Naive thymus-derived CD4-positive, alpha-beta T cell (primary cell): ENCODE measurements at regions not wholly inside any gene's neighbourhood (a gene's known extent, or its start where the extent isn't known, plus 50 kb on each side); places are given as distances from the start of the nearest gene placed in this dataset.

ENCODE experiments used
- ATAC-seq: fragments of 150-1000 bp; cut with Tn5 transposase; 2 replicates; pipeline ENCODE4 v1.10.0; 2021; ENCODE audit warnings: mild to moderate bottlenecking, moderate library complexity
- CTCF ChIA-PET: fragments of 350-600 bp; sonication (Branson Sonifier 250); formaldehyde crosslinking; loops from one replicate; lab custom pipeline; 2021; ENCODE audit warnings: antibody characterized with exemption; lab: Charles Lee
- POLR2A ChIA-PET: fragments of 350-600 bp; sonication (Branson Sonifier 250); formaldehyde crosslinking; loops from one replicate; lab custom pipeline; 2021; ENCODE audit warnings: antibody characterized with exemption, inconsistent platforms; lab: Charles Lee
- DNase-seq, 9 donors: peaks; one replicate each; pipeline versions ENCODE4 v3.0.0 to v3.0.0-alpha.2; 2020 to 2022; ENCODE audit warnings: mixed read lengths in 1 of 9
- H3K27ac ChIP-seq: one replicate; pipeline ENCODE4 v1.7.0; 2013; ENCODE audit warnings: mild to moderate bottlenecking, low read depth, low read length, moderate library complexity
- H3K27me3 ChIP-seq, 2 donors: one replicate each; pipeline ENCODE4 v1.7.0; 2013; ENCODE audit warnings: low read length in 2 of 2, mild to moderate bottlenecking in 2 of 2, moderate library complexity in 2 of 2; ENCODE audit not compliant: control insufficient read depth in 2 of 2, insufficient read depth in 2 of 2
- H3K36me3 ChIP-seq, 3 experiments: 1 replicate in 2 of 3; 2 replicates in 1 of 3; pipeline ENCODE4 v1.7.0; 2013; ENCODE audit warnings: low read length in 3 of 3, mild to moderate bottlenecking in 3 of 3, moderate library complexity in 1 of 3; ENCODE audit not compliant: insufficient read depth in 3 of 3, control insufficient read depth in 2 of 3
- H3K4me1 ChIP-seq, 2 donors: one replicate each; pipeline ENCODE4 v1.7.0; 2013; ENCODE audit warnings: low read length in 2 of 2, mild to moderate bottlenecking in 2 of 2, moderate library complexity in 1 of 2; ENCODE audit not compliant: control insufficient read depth in 2 of 2, insufficient read depth in 2 of 2
- H3K4me3 ChIP-seq: 2 replicates; pipeline ENCODE4 v1.7.0; 2013; ENCODE audit warnings: mild to moderate bottlenecking, low read length
- H3K9me3 ChIP-seq, 3 experiments: 1 replicate in 2 of 3; 2 replicates in 1 of 3; pipeline ENCODE4 v1.7.0; 2013; ENCODE audit warnings: low read length in 3 of 3; ENCODE audit not compliant: control insufficient read depth in 2 of 3
- H3K27ac Mint-ChIP-seq, 9 donors: one replicate each; pipeline ENCODE4 v1.8.0; 2020 to 2022; ENCODE audit warnings: mixed read lengths in 9 of 9, mild to moderate bottlenecking in 8 of 9, moderate library complexity in 5 of 9, inconsistent platforms in 2 of 9
- H3K27me3 Mint-ChIP-seq, 5 donors: one replicate each; pipeline ENCODE4 v1.8.0; 2021 to 2022; ENCODE audit warnings: mixed read lengths in 5 of 5, mild to moderate bottlenecking in 1 of 5
- H3K36me3 Mint-ChIP-seq, 5 donors: one replicate each; pipeline ENCODE4 v1.8.0; 2020 to 2022; ENCODE audit warnings: mixed read lengths in 5 of 5, mild to moderate bottlenecking in 3 of 5, inconsistent platforms in 1 of 5
- H3K4me1 Mint-ChIP-seq, 7 donors: one replicate each; pipeline ENCODE4 v1.8.0; 2020 to 2022; ENCODE audit warnings: mixed read lengths in 7 of 7, mild to moderate bottlenecking in 3 of 7, inconsistent platforms in 1 of 7
- H3K4me3 Mint-ChIP-seq, 10 donors: one replicate each; pipeline ENCODE4 v1.8.0; 2020 to 2022; ENCODE audit warnings: mild to moderate bottlenecking in 10 of 10, mixed read lengths in 10 of 10, moderate library complexity in 6 of 10, inconsistent platforms in 2 of 10
- H3K9me3 Mint-ChIP-seq, 11 donors: one replicate each; pipeline ENCODE4 v1.8.0; 2020 to 2022; ENCODE audit warnings: mixed read lengths in 11 of 11, mild to moderate bottlenecking in 4 of 11, inconsistent platforms in 1 of 11, moderate library complexity in 1 of 11
- intact Hi-C, 2 donors: fragments of 100-400 bp; cut with micrococcal nuclease; formaldehyde crosslinking; loops; one replicate each; pipeline ENCODE4 v1.15.1; 2023

GRCh38 chr20:4509825-4510522, 176.3 kb upstream of the PRNP start:
- peaks cover 27 to 52% (median 34%) of the 10 kb centered on the region in 5 donors for H3K27me3 Mint-ChIP-seq
- Histone ChIP-seq H3K27ac (no peak overlapping the region), H3K36me3 (no peaks in the 10 kb centered on the region), H3K4me3 (no peak overlapping the region), H3K9me3 (no peaks in the 10 kb centered on the region), H3K27me3 (no peaks in the 10 kb centered on the region), H3K4me1 (no peaks in the 10 kb centered on the region)
- no peaks in the 10 kb centered on the region for H3K4me1 Mint-ChIP-seq
- H3K27ac Mint-ChIP-seq = no peak overlapping the region
- peaks cover 0 to 4% (median 0%) of the 10 kb centered on the region in 5 donors for H3K36me3 Mint-ChIP-seq
- H3K9me3 Mint-ChIP-seq = peaks cover 1 to 24% (median 7%) of the 10 kb centered on the region in 11 donors
- ATAC-seq (no peak), DNase-seq (no peak)
- ChIA-PET CTCF (interaction anchor here (0.7 kb wide), 1 partner anchor 802 kb away, joined by 3 read pairs; no protein-coding TSS in a partner anchor), POLR2A (no interaction called here)
- intact Hi-C loops = no loop called here
- no peak overlapping the region for H3K4me3 Mint-ChIP-seq

DNA sequence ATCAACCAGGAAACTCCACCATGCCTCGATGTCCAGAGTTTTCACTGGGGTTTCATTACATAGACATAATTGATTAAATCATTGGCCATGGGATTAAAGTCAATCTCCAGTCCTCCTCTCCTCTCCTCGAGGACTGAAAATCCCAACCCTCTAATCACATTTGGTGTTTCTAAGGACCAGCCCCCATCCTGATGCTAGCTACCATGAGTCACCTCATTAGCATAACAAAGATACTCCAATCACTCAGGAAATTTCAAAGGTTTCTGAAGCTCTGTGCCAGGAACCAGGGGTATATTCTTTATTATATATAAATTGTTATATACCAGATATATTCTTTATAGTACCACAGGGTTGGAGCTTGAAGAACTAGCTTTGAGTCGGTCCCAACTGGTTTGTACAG, 177.5 kb upstream of the PRNP start:
- Histone ChIP-seq H3K4me3 (no peak overlapping the region), H3K9me3 (no peaks in the 10 kb centered on the region), H3K36me3 (no peaks in the 10 kb centered on the region), H3K4me1 (no peaks in the 10 kb centered on the region), H3K27ac (no peak overlapping the region), H3K27me3 (no peaks in the 10 kb centered on the region)
- CTCF ChIA-PET = no interaction called here
- H3K4me3 Mint-ChIP-seq = no peak overlapping the region
- DNase-seq (no peak), ATAC-seq (no peak)
- POLR2A ChIA-PET = no interaction called here
- H3K27ac Mint-ChIP-seq = no peak overlapping the region
- H3K4me1 Mint-ChIP-seq = no peaks in the 10 kb centered on the region
- peaks cover 26 to 58% (median 43%) of the 10 kb centered on the region in 5 donors for H3K27me3 Mint-ChIP-seq
- intact Hi-C loops = no loop called here
- H3K9me3 Mint-ChIP-seq = peaks cover 3 to 24% (median 7%) of the 10 kb centered on the region in 11 donors
- H3K36me3 Mint-ChIP-seq = peaks cover 0 to 4% (median 0%) of the 10 kb centered on the region in 5 donors

DNA sequence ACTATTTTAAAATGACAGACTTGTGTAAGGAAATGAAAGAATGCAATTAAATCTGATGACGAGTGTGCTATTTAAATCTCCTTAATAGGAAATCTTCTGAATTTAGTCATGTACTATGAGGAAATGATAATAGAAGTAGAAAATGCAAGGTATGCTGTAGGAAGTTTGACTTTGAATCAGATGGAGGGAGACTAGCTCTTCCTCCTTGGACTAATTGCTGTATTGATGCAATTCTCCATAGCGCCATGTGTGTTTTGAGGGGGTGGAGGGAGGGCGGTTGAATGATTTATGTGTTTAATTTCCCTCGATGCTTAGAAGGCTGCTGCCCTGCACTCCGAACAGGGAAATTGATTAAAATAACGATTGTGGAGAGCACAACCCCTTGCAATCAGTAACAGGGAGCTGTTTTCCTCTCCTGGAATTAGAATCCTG, 179.0 kb upstream of the PRNP start:
- ChIA-PET CTCF (no interaction called here), POLR2A (no interaction called here)
- Mint-ChIP-seq H3K27me3 (peaks cover 16 to 58% (median 47%) of the 10 kb centered on the region in 5 donors), H3K4me1 (no peaks in the 10 kb centered on the region), H3K4me3 (no peak overlapping the region), H3K9me3 (peaks cover 3 to 27% (median 8%) of the 10 kb centered on the region in 11 donors), H3K27ac (no peak overlapping the region), H3K36me3 (peaks cover 0 to 4% (median 0%) of the 10 kb centered on the region in 5 donors)
- intact Hi-C loops = no loop called here
- DNase-seq (no peak), ATAC-seq (no peak)
- no peak overlapping the region for H3K27ac ChIP-seq
- no peaks in the 10 kb centered on the region for H3K4me1 ChIP-seq
- H3K36me3 ChIP-seq = no peaks in the 10 kb centered on the region
- H3K9me3 ChIP-seq = no peaks in the 10 kb centered on the region
- no peaks in the 10 kb centered on the region for H3K27me3 ChIP-seq
- H3K4me3 ChIP-seq = no peak overlapping the region

DNA sequence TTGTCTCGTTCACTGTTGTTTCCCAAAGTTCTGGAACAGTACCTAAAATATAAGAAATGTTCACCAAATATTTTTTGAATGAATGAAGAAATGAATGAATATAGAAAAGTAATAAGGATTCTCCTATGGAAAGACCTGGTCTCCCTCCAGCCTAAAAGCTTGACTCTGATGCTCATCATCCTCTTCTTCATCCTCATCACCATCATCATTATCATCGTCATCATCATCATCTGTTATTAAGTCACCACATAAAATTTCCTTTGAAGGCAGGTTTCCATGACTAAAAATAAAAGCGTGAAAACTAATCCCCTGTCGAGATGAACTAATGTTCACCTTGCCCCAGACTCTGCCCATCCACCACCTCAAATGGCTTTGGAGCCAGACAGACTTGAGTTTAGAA, 181.4 kb upstream of the PRNP start:
- H3K36me3 Mint-ChIP-seq = peaks cover 0 to 4% (median 0%) of the 10 kb centered on the region in 5 donors
- peaks cover 10 to 62% (median 48%) of the 10 kb centered on the region in 5 donors for H3K27me3 Mint-ChIP-seq
- CTCF ChIA-PET = no interaction called here
- POLR2A ChIA-PET = no interaction called here
- no peak overlapping the region for H3K4me3 Mint-ChIP-seq
- DNase-seq (no peak), ATAC-seq (no peak)
- H3K4me1 Mint-ChIP-seq = no peaks in the 10 kb centered on the region
- Histone ChIP-seq H3K4me1 (no peaks in the 10 kb centered on the region), H3K9me3 (peaks cover 0 to 8% (median 0%) of the 10 kb centered on the region in 3 experiments), H3K36me3 (no peaks in the 10 kb centered on the region), H3K4me3 (no peak overlapping the region), H3K27ac (no peak overlapping the region), H3K27me3 (no peaks in the 10 kb centered on the region)
- intact Hi-C loops = no loop called here
- H3K27ac Mint-ChIP-seq = no peak overlapping the region
- peaks cover 1 to 20% (median 8%) of the 10 kb centered on the region in 11 donors for H3K9me3 Mint-ChIP-seq

DNA sequence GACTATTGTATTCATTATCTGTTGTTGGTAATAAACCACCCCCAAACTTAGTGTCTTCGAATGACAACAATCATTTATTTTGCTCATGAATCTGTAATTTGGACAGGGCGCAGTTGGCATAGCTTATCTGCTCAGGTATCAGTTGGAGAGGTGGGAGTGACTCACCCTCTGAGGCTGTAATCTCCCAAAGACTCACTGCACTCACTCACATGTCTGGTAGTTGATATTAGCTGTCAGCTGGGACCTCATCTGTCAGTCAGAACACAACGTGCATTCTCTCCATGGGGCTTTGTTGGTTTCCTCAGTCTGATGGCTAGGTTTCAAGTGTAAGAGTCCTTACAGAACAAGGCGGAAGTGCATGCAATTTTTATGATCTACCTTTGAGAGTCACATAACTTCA, 183.5 kb upstream of the PRNP start:
- H3K27me3 Mint-ChIP-seq = peaks cover 18 to 73% (median 51%) of the 10 kb centered on the region in 5 donors
- H3K27ac Mint-ChIP-seq = no peak overlapping the region
- DNase-seq = no peak
- intact Hi-C loops = no loop called here
- H3K36me3 ChIP-seq = no peaks in the 10 kb centered on the region
- no peaks in the 10 kb centered on the region for H3K27me3 ChIP-seq
- H3K4me1 Mint-ChIP-seq = no peaks in the 10 kb centered on the region
- peaks cover 0 to 4% (median 0%) of the 10 kb centered on the region in 5 donors for H3K36me3 Mint-ChIP-seq
- ChIA-PET POLR2A (no interaction called here), CTCF (no interaction called here)
- H3K9me3 ChIP-seq = peaks cover 0 to 8% (median 0%) of the 10 kb centered on the region in 3 experiments
- no peak overlapping the region for H3K4me3 ChIP-seq
- H3K9me3 Mint-ChIP-seq = peaks cover 1 to 21% (median 6%) of the 10 kb centered on the region in 11 donors
- H3K27ac ChIP-seq = no peak overlapping the region
- no peak overlapping the region for H3K4me3 Mint-ChIP-seq
- ATAC-seq = no peak
- no peaks in the 10 kb centered on the region for H3K4me1 ChIP-seq

DNA sequence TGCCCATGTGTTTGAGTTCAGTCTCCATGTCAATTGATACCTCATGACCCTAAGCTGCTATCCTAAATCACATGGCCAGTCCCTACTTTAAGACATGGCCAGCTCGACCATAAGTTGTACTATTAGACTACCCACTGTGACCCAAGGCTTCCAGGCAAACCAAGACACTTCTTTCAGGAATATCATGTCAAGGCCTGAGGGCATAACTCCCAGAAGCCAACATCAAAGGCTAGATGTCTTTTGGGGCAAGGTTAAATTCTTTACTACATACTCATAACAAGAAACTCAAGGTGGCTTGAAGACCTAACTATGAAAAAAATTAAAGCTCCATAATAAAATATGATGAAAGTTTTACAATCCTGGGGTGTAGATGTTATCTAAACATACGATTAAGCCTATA, 192.9 kb upstream of the PRNP start:
- no peaks in the 10 kb centered on the region for H3K27me3 ChIP-seq
- Mint-ChIP-seq H3K36me3 (no peaks in the 10 kb centered on the region), H3K27ac (no peak overlapping the region), H3K27me3 (peaks cover under 1 to 28% (median 17%) of the 10 kb centered on the region in 5 donors), H3K9me3 (peaks cover 0 to 9% (median 0%) of the 10 kb centered on the region in 11 donors), H3K4me3 (no peak overlapping the region), H3K4me1 (no peaks in the 10 kb centered on the region)
- no peaks in the 10 kb centered on the region for H3K4me1 ChIP-seq
- H3K9me3 ChIP-seq = no peaks in the 10 kb centered on the region
- no peak for DNase-seq
- POLR2A ChIA-PET = no interaction called here
- intact Hi-C loops = no loop called here
- ATAC-seq = no peak
- no peak overlapping the region for H3K4me3 ChIP-seq
- CTCF ChIA-PET = no interaction called here
- no peak overlapping the region for H3K27ac ChIP-seq
- H3K36me3 ChIP-seq = no peaks in the 10 kb centered on the region

DNA sequence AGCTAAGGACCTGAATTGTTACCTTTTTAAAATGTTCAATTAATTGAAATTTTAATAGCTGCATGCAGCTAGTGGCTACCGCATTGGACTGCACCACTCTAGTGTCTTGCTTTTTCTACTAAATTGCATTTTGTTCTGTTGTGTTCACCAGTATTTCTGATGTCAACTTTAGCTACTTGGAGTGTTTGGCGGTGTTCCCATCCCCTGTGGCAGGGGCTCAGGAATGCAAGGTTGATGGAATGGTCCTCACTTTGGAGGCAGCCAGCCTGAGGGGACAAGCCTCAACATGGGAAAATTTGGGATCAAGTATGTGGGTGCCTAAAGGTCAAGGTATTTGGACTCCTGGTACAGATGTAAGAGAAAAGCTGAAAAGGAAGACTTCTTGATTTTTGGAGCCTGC, 194.6 kb upstream of the PRNP start:
- ChIA-PET CTCF (no interaction called here), POLR2A (no interaction called here)
- Mint-ChIP-seq H3K27me3 (peaks cover 6 to 33% (median 22%) of the 10 kb centered on the region in 5 donors), H3K9me3 (peaks cover 0 to 7% (median 0%) of the 10 kb centered on the region in 11 donors), H3K36me3 (no peaks in the 10 kb centered on the region), H3K27ac (no peak overlapping the region), H3K4me3 (no peak overlapping the region), H3K4me1 (no peaks in the 10 kb centered on the region)
- H3K27ac ChIP-seq = no peak overlapping the region
- H3K27me3 ChIP-seq = no peaks in the 10 kb centered on the region
- intact Hi-C loops = no loop called here
- no peaks in the 10 kb centered on the region for H3K9me3 ChIP-seq
- DNase-seq (no peak), ATAC-seq (no peak)
- H3K4me3 ChIP-seq = no peak overlapping the region
- H3K4me1 ChIP-seq = no peaks in the 10 kb centered on the region
- H3K36me3 ChIP-seq = no peaks in the 10 kb centered on the region
